RWPE1 (cell line): ENCODE measurements at regions not wholly inside any gene's neighbourhood (a gene's known extent, or its start where the extent isn't known, plus 50 kb on each side); places are given as distances from the start of the nearest gene placed in this dataset.

Experiments used
- CTCF ChIA-PET: fragments of 350-600 bp; sonication (Branson Sonifier 250); formaldehyde crosslinking; extraction: SDS; loops from one replicate; lab custom pipeline; 2021; lab: Yijun Ruan, JAX
- POLR2A ChIA-PET: fragments of 400-600 bp; formaldehyde crosslinking; extraction: SDS; loops from one replicate; lab custom pipeline; 2020; ENCODE audit warnings: antibody characterized with exemption; ENCODE audit not compliant: low non-redundant PET; lab: Yijun Ruan, JAX
- DNase-seq: peaks from one replicate; pipeline ENCODE4 v3.0.0; 2012; ENCODE audit warnings: low spot score
- H3K27ac ChIP-seq: fragments of 450-650 bp; 2 replicates; pipeline ENCODE4 v1.5.1; 2017
- TF ChIP-seq, protein P1 (sequence below): fragments of 450-650 bp; conservative IDR thresholded peaks from 2 replicates; pipeline ENCODE4 v1.5.1; 2017; ENCODE audit warnings: low read depth, mild to moderate bottlenecking

DNA sequence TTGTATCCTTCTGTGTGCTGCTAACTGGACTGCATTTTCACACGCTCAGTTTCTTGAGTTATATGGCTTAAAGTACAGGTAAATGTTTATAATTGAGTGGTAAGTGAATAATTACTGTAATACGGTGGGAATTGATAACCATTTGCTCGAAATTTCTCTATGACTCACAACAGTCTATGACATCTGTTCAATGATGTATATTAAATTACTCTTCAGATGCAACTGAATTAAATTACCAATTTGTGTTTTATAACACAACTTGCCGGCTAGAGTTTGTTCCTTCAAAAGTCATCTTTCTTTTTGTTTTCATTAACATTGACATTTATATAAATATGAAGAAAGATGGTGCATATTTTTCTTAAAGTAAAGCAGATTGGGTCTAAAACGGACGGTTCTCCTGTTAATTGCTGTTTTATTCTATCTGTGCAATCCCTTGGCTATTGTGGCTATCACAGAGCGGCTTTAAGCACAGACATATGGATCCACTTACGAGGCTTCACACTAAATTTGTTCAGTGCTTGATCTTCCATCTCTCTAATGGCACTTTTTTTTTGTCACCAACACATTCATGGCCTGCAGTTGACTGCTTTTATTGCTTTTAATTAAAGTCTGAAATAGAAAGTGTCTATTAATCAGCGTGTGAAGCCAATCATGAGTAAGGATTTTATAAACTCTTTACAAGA lies 1291.6 kb upstream of the SLC10A2 start:
- CTCF ChIA-PET: no interaction called here
- POLR2A ChIA-PET: no interaction called here
- DNase-seq: no peak
- H3K27ac ChIP-seq: no peak overlapping the region
- TF ChIP-seq, protein P1, sequence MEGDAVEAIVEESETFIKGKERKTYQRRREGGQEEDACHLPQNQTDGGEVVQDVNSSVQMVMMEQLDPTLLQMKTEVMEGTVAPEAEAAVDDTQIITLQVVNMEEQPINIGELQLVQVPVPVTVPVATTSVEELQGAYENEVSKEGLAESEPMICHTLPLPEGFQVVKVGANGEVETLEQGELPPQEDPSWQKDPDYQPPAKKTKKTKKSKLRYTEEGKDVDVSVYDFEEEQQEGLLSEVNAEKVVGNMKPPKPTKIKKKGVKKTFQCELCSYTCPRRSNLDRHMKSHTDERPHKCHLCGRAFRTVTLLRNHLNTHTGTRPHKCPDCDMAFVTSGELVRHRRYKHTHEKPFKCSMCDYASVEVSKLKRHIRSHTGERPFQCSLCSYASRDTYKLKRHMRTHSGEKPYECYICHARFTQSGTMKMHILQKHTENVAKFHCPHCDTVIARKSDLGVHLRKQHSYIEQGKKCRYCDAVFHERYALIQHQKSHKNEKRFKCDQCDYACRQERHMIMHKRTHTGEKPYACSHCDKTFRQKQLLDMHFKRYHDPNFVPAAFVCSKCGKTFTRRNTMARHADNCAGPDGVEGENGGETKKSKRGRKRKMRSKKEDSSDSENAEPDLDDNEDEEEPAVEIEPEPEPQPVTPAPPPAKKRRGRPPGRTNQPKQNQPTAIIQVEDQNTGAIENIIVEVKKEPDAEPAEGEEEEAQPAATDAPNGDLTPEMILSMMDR: no peak

DNA sequence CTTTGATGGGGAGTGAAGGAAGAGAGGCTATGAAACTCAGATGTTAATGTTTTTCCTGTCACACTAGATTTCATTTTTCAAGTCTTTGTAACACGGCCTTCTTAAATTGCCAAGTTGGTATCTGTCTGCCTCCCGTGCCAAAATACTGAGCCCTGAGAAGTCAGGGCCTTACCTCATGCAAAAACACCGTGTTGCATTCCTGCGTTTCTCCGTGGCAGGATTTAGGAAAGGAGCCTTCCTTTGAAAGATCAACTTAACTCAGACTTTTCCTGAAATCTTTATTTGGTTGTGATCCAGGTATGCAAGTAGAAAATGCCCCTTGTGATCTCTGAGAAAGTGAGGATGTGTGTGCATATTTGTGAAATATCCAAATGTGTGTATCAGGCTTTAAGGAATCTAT lies 1291.0 kb upstream of the SLC10A2 start:
- TF ChIP-seq, protein P1: no peak
- no peak overlapping the region for H3K27ac ChIP-seq
- no peak for DNase-seq
- POLR2A ChIA-PET: no interaction called here
- CTCF ChIA-PET: no interaction called here

DNA sequence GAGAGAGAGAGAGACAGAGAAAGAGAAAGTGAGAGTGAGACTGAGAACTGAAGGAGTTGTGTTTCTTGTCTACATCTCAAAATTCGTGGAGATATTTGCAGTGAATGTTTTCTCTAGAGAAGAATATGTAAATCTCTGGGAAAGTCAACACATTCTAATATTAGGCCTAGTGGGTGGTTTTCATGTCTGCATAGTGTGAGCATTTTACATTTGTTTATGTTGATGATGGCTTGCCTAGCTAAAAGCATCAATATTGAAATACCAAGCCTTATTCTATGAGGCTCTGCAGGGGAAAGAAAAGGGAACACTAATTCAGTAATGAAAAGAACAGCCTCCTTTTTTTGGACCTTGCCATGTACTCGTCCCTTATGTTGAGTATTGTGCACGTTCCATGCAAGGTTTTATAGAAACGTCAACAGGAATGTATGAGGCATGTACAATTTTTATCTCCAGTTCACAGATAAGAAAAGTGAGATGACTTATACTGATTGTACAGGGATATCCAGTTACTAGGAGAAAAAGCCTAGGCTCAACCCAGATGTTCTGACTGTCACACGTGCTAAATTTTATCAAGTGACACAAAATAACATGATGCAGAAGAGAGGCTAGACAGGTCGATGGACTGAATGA lies 1288.9 kb upstream of the SLC10A2 start:
- TF ChIP-seq, protein P1: no peak
- no peak overlapping the region for H3K27ac ChIP-seq
- ChIA-PET CTCF (no interaction called here), POLR2A (no interaction called here)
- no peak for DNase-seq

DNA sequence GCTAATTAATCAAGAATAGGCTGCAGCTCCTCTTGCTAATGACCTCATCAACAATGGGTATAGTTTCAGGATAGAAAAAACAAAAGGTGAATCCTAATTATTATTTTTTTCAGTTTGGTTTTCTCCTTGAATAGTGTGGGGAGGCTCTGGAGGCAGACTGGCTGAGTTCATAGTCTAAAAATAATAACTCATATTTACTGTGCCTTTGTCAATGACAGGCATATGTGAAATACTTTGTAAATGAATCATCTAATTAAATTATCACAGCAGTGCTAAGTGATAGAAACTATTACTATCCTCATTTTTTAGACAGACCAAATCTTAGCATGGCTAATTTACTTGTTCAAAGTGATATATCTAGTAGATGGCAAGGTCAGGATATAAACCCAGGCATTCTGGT lies 1261.0 kb upstream of the SLC10A2 start:
- ChIA-PET CTCF (no interaction called here), POLR2A (no interaction called here)
- peak; percentile 14 for DNase-seq
- H3K27ac ChIP-seq: no peak overlapping the region
- TF ChIP-seq, protein P1: no peak

DNA sequence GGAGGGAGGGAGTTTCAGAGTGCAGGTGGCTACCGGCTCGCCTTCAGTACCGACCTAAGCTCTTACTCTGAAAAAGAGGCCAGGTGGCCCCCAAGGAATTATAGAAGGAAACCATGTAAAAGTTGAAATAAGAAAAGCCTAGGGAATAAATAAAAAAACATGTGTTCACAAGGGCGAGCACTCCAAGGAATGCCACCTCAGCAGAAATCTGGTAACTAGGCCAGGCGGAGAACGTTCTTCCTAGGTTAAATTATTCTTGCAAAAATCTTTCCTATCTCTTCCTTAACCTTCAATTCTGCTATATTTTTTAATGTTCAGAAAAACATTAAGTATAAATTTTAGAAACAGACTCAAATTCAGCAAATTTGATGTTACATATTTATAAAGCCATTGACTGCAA lies 1260.3 kb upstream of the SLC10A2 start:
- TF ChIP-seq, protein P1: no peak
- POLR2A ChIA-PET: no interaction called here
- H3K27ac ChIP-seq: no peak overlapping the region
- DNase-seq: no peak
- CTCF ChIA-PET: no interaction called here

DNA sequence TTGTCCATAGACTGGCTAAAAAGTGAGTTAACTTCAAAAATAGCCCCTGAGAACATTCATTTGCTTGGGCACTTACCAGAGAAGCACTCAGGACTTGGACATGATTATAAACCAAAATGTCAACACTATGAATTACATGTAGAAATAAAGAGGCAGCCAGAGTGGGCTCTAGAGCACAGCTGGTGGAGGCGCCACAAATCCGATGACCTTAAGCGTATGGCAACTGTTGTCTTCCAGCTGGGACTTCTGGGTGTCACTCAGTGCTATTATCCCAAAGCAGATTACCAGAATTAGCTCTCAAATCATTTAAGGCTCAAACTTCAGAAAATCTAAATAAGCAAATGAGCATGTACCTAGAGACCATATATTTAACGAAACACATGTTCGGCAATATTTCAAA lies 1255.5 kb upstream of the SLC10A2 start:
- no peak overlapping the region for H3K27ac ChIP-seq
- CTCF ChIA-PET: no interaction called here
- TF ChIP-seq, protein P1: no peak
- POLR2A ChIA-PET: no interaction called here
- DNase-seq: no peak
